GM06990 (cell line): ENCODE measurements at regions not wholly inside any gene's neighbourhood (a gene's known extent, or its start where the extent isn't known, plus 50 kb on each side); places are given as distances from the start of the nearest gene placed in this dataset.

Experiments used
- DNase-seq: peaks from one replicate; pipeline ENCODE4 v3.0.0-alpha.2; 2011; ENCODE audit not compliant: insufficient read length; ENCODE audit errors: extremely low read depth
- H3K27me3 ChIP-seq: replicated peaks from 2 replicates; pipeline ENCODE4 v1.6.0; 2011; ENCODE audit warnings: low read length; ENCODE audit not compliant: control insufficient read depth, insufficient read depth
- H3K36me3 ChIP-seq: 2 replicates; pipeline ENCODE4 v1.5.1; 2011; ENCODE audit warnings: low read length; ENCODE audit not compliant: control insufficient read depth, insufficient read depth
- H3K4me3 ChIP-seq: replicated peaks from 2 replicates; pipeline ENCODE4 v1.5.1; 2011; ENCODE audit warnings: low read depth, mild to moderate bottlenecking, control low read depth, low read length
- CTCF ChIP-seq: IDR thresholded peaks from 2 replicates; pipeline ENCODE4 v1.5.1; 2011; ENCODE audit warnings: low read length, control low read depth, mild to moderate bottlenecking, inconsistent platforms; ENCODE audit not compliant: insufficient read depth, poor library complexity, severe bottlenecking

GRCh38 chr2:43138441-43138840, 88.0 kb downstream of the ZFP36L2 start:
- TF ChIP-seq CTCF, result no peak

GRCh38 chr2:43136876-43137275, 89.5 kb downstream of the ZFP36L2 start:
- TF ChIP-seq CTCF, result no peak
- no peaks in the 10 kb centered on the region for H3K27me3 ChIP-seq
- H3K4me3 ChIP-seq, result no peak overlapping the region
- no peaks in the 10 kb centered on the region; the same call in 1 of the 2 replicates for H3K36me3 ChIP-seq
- DNase-seq, result no peak

More at GRCh38 chr2:43138441-43138840, 88.0 kb downstream of the ZFP36L2 start:
- Histone ChIP-seq H3K4me3 (no peak overlapping the region), H3K36me3 (no peaks in the 10 kb centered on the region; the same call in 1 of the 2 replicates), H3K27me3 (no peaks in the 10 kb centered on the region)
- DNase-seq, result no peak

- Histone ChIP-seq H3K27me3 (no peaks in the 10 kb centered on the region), H3K36me3 (no peaks in the 10 kb centered on the region; the same call in 1 of the 2 replicates), H3K4me3 (no peak overlapping the region)
- no peak for TF ChIP-seq CTCF
- DNase-seq, result no peak
Observed at GRCh38 chr2:43136011-43136799, 90.2 kb downstream of the ZFP36L2 start.

- no peak for TF ChIP-seq CTCF
- H3K36me3 ChIP-seq, result no peaks in the 10 kb centered on the region; the same call in 1 of the 2 replicates
- no peak overlapping the region for H3K4me3 ChIP-seq
- no peaks in the 10 kb centered on the region for H3K27me3 ChIP-seq
- no peak for DNase-seq
Observed at GRCh38 chr2:43135583-43135982, 90.8 kb downstream of the ZFP36L2 start.

GRCh38 chr2:43134571-43134889, 91.9 kb downstream of the ZFP36L2 start:
- no peak for TF ChIP-seq CTCF
- DNase-seq, result no peak
- no peak overlapping the region for H3K4me3 ChIP-seq

More at GRCh38 chr2:43134571-43134889, 91.9 kb downstream of the ZFP36L2 start:
- Histone ChIP-seq H3K36me3 (no peaks in the 10 kb centered on the region; the same call in 1 of the 2 replicates), H3K27me3 (no peaks in the 10 kb centered on the region)
